Stimulated activated CD8-positive, alpha-beta memory T cell treated with anti-CD3 and anti-CD28 coated beads, Interleukin-15, amount 100 ng/mL, for 24 hours (primary cell): ENCODE measurements at regions not wholly inside any gene's neighbourhood (a gene's known extent, or its start where the extent isn't known, plus 50 kb on each side); places are given as distances from the start of the nearest gene placed in this dataset.
A peak's percentile ranks its signal among the peaks of the same experiment; 100 is the strongest.
"Not testable (repeated sequence)": the region's sequence is repeated elsewhere in the genome, so short reads cannot be mapped to it uniquely, and the experiment has no call there.

Experiments used
- DNase-seq: peaks from one replicate; pipeline ENCODE4 v3.0.0-alpha.2; 2020; ENCODE audit warnings: low read depth

GRCh38 chr18:9017167-9017904 is 85.2 kb upstream of the NDUFV2 start:
- peak; percentile 52 for DNase-seq

DNA sequence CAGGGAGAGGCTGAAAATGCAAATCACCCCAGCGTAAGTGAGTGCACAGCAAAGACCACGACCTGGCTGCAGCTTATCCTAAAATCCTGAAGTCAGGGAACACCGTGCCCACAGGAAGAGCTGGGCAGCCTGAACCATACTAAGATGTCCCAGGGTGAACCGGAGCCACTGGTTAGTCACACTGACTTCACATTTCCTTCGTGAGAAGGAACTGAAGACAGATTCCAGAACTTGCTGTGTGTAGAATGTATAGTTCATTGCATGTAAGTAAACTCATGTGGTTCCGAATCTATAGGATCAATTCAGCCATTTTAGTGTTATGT is 84.6 kb upstream of the NDUFV2 start:
- DNase-seq, result no peak

GRCh38 chr18:9019135-9019534 is 83.4 kb upstream of the NDUFV2 start:
- DNase-seq, result no peak

DNA sequence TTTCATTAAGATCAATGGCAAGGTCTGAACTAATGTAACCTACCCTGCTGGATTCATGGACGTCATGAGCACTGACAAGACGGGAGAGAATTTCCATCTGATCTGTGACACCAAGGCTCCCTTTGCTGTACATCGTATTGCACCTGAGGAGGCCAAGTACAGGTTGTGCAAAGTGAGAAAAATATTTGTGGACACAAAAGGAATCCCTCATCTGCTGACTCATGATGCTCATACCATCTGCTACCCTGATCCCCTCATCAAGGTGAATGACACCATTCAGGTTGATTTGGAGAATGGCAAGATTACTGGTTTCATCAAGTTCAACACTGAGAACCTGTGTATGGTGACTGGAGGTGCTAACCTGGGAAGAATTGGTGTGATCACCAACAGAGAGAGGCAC is 82.3 kb upstream of the NDUFV2 start:
- DNase-seq, result no peak

DNA sequence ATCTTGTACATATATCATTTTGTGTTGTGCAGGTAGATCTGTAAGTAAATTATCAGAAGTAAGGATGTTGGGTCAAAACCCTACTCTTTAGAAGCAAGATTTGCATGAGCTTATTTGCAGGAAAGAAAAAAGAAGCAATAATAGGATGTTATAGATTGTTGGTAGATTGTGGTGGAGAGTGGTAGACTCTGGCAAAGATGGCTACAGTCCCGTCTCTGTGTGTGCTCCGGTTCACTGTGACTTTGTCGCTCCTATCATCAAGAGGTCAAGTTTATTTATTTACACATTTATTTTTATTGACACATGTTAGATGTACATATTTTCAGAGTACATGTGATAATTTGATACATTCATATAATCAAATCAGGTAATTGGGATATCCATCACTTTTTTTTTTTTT is 81.0 kb upstream of the NDUFV2 start:
- DNase-seq, result no peak

- no peak for DNase-seq
Measured at GRCh38 chr18:9022397-9023155, 79.9 kb upstream of the NDUFV2 start.

- DNase-seq, result not testable (repeated sequence)
Measured at GRCh38 chr18:9024031-9024646, 78.4 kb upstream of the NDUFV2 start.

- no peak for DNase-seq
Measured at GRCh38 chr18:9025091-9025838, 77.2 kb upstream of the NDUFV2 start.

GRCh38 chr18:9029131-9029530 is 73.4 kb upstream of the NDUFV2 start:
- DNase-seq, result no peak

- DNase-seq, result no peak
Measured at GRCh38 chr18:9032519-9032918, 70.0 kb upstream of the NDUFV2 start.

DNA sequence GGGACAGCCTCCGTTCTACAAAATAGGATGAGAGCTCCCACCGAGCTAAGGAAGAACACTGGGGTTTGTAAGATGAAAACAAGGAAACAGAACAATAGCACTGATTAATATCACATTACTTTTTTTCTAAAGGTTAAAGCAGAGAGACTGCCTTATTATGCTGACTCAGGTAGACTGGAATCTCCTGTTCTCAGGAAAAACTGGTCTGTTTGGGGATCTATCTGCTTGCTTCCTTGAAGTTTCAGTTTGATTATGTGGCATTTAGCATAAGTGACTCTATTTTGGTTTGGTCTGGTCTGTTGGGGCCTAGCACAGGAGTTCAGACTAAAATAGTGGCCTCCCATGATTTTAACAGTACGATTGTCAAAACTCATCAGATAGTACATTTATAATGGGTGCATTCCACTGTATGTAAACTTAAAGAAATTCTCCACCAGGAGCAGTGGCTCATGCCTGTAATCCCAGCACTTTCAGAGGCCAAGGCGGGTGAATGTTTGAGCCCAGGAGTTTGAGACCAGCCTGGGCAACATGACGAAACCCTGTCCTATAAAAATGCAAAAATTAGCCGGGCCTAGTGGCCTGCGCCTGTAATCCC is 64.1 kb upstream of the NDUFV2 start:
- no peak for DNase-seq

GRCh38 chr18:9039441-9040071 is 62.9 kb upstream of the NDUFV2 start:
- no peak for DNase-seq

DNA sequence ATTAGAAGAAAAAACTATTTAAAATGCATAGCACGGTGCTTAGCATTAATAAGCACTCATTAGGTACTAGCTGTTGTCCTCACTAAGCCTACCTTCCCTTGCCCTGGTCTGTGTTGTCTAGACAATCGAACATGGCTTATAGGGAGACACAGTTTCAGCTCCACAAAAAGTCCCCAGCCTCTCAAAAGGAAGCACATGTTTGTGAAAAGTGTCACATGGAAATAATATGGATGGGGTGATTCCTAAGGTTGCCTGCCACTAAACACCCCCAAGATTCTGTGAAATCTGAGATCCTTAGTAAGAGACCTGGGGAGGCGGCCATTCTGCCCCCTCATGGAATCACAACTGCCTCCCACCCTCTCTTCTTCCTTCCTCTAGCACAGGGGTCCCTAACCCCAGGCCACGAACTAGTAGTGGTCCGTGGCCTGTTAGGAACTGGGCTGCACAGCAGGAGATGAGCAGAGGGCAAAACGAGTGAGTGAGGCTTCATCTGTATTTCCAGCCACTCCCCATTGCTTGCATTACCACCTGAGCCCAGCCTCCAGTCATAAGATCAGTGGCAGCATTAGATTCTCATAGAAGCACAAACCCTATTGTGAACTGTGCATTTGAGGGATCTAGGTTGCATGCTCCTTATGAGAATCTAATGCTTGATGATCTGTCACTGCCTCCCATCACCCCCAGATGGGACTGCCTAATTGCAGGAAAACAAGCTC is 59.6 kb upstream of the NDUFV2 start:
- no peak for DNase-seq

- no peak for DNase-seq
Measured at GRCh38 chr18:9043581-9043980, 58.9 kb upstream of the NDUFV2 start.

DNA sequence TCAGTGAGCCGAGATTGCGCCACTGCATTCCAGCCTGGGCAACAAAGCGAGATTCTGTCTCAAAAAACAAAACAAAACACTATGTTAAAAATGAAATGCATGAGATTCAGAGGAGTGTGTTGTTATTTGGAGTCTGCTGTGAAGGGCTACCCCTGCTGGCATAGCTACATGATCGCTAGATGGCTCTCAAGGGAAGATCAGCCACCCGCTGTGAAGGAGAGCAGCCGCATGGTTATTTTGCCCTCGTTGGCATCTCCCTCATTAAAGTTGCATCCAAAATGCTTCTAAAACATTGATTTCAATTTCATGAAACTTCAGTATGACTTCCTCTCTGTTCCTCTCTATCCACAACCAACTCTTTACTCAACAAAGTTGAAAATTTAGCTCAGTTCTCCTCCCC is 54.8 kb upstream of the NDUFV2 start:
- DNase-seq, result no peak

- DNase-seq, result no peak
Measured at GRCh38 chr18:9048236-9048635, 54.3 kb upstream of the NDUFV2 start.

DNA sequence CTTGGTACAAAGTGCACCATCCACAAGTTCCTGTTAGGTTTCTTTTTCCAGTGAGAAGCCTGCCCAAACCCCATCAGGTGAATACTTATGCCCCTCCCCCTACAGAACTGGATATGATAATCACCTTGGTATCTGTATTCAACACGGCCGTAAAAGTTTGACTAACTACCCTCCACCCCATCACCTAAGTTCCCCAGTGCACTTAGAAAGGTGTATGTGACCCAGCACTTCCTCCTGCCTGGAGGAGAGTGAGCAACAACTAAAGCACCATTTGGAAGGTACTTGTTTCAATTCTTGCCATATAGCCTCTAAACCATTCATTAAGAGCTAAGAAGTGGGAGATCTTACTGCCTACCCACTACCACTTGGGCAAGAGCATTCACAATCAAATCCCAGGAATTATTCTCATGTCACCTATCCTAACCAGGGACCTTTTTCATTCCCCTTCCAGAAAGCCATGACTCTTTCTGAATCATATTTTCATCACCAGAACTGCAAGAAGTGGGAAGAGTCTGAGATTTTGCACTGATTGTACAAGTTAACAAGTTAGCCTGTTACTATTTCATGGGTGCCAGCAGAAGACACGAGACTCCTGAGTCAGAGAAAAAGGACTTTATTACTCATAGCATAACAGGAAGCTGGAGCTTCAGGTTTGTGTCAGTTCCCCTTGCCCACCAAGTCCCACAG is 53.5 kb upstream of the NDUFV2 start:
- DNase-seq, result no peak

- no peak for DNase-seq
Measured at GRCh38 chr18:9049495-9049809, 53.0 kb upstream of the NDUFV2 start.

- not testable (repeated sequence) for DNase-seq
Measured at GRCh38 chr18:9050628-9051284, 51.7 kb upstream of the NDUFV2 start.
